CD4-positive, alpha-beta memory T cell (primary cell): ENCODE measurements at regions not wholly inside any gene's neighbourhood (a gene's known extent, or its start where the extent isn't known, plus 50 kb on each side); places are given as distances from the start of the nearest gene placed in this dataset.

Source experiments
- CTCF ChIA-PET: fragments of 350-600 bp; sonication (Branson Sonifier 250); formaldehyde crosslinking; loops from one replicate; lab custom pipeline; 2021; ENCODE audit warnings: inconsistent platforms; ENCODE audit not compliant: partially characterized antibody; lab: Charles Lee
- POLR2A ChIA-PET: fragments of 350-600 bp; sonication (Branson Sonifier 250); formaldehyde crosslinking; loops from one replicate; lab custom pipeline; 2021; ENCODE audit not compliant: partially characterized antibody; lab: Charles Lee
- DNase-seq, 5 donors: peaks; one replicate each; pipeline versions ENCODE4 v3.0.0 to v3.0.0-alpha.2; 2020 to 2022; ENCODE audit warnings: mixed read lengths in 1 of 5
- H3K27ac ChIP-seq: one replicate; pipeline ENCODE4 v1.7.0; 2013; ENCODE audit warnings: low read depth, low read length
- H3K27me3 ChIP-seq: 2 replicates; pipeline ENCODE4 v1.7.0; 2013; ENCODE audit warnings: mild to moderate bottlenecking, low read length, moderate library complexity; ENCODE audit not compliant: insufficient read depth
- H3K36me3 ChIP-seq: 2 replicates; pipeline ENCODE4 v1.7.0; 2013; ENCODE audit warnings: mild to moderate bottlenecking, low read length, moderate library complexity; ENCODE audit not compliant: insufficient read depth
- H3K4me1 ChIP-seq: 2 replicates; pipeline ENCODE4 v1.7.0; 2013; ENCODE audit warnings: mild to moderate bottlenecking, low read length, moderate library complexity; ENCODE audit not compliant: insufficient read depth
- H3K4me3 ChIP-seq, 2 donors: one replicate each; pipeline ENCODE4 v1.7.0; 2013; ENCODE audit warnings: low read length in 2 of 2, mild to moderate bottlenecking in 1 of 2
- H3K9me3 ChIP-seq, 2 donors: one replicate each; pipeline ENCODE4 v1.7.0; 2013; ENCODE audit warnings: low read length in 2 of 2, control low read depth in 1 of 2; ENCODE audit not compliant: control insufficient read depth in 1 of 2
- H3K27ac Mint-ChIP-seq, 7 donors: one replicate each; pipeline ENCODE4 v1.8.0; 2020 to 2021; ENCODE audit warnings: mixed read lengths in 7 of 7, mild to moderate bottlenecking in 6 of 7, inconsistent platforms in 3 of 7, moderate library complexity in 3 of 7
- H3K27me3 Mint-ChIP-seq, 2 donors: one replicate each; pipeline ENCODE4 v1.8.0; 2020 to 2021; ENCODE audit warnings: mixed read lengths in 2 of 2
- H3K36me3 Mint-ChIP-seq, 2 donors: one replicate each; pipeline ENCODE4 v1.8.0; 2020 to 2021; ENCODE audit warnings: mixed read lengths in 2 of 2, inconsistent platforms in 1 of 2, mild to moderate bottlenecking in 1 of 2
- H3K4me1 Mint-ChIP-seq, 4 donors: one replicate each; pipeline ENCODE4 v1.8.0; 2020 to 2021; ENCODE audit warnings: mixed read lengths in 4 of 4, mild to moderate bottlenecking in 1 of 4
- H3K4me3 Mint-ChIP-seq, 8 donors: one replicate each; pipeline ENCODE4 v1.8.0; 2020 to 2021; ENCODE audit warnings: mixed read lengths in 8 of 8, mild to moderate bottlenecking in 7 of 8, moderate library complexity in 6 of 8, inconsistent platforms in 3 of 8
- H3K9me3 Mint-ChIP-seq, 8 donors: one replicate each; pipeline ENCODE4 v1.8.0; 2020 to 2021; ENCODE audit warnings: mixed read lengths in 8 of 8, mild to moderate bottlenecking in 5 of 8, inconsistent platforms in 3 of 8, moderate library complexity in 1 of 8
- intact Hi-C: fragments of 100-400 bp; cut with micrococcal nuclease; formaldehyde crosslinking; loops from one replicate; pipeline ENCODE4 v1.15.1; 2023

DNA sequence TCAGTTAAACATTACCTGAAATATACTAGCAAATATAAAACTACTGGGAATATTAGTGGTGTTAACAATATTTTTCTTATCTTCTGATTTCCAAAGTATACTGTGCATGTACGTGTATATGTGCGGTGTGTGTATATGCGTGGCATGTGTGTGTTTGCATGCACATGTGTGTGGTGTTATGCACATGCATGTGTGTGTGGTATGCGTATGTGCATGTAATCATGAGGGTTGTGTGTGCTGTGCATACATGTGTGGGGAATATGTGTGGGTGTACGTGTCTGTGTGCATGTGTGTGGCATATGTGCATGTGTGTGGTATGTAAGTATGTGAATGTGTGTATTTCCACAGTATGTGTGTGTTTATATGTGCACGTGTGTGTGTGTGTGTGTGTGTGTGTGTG is 640.2 kb downstream of the TSN start:
- H3K4me1 Mint-ChIP-seq = no peaks in the 10 kb centered on the region
- POLR2A ChIA-PET = no interaction called here

DNA sequence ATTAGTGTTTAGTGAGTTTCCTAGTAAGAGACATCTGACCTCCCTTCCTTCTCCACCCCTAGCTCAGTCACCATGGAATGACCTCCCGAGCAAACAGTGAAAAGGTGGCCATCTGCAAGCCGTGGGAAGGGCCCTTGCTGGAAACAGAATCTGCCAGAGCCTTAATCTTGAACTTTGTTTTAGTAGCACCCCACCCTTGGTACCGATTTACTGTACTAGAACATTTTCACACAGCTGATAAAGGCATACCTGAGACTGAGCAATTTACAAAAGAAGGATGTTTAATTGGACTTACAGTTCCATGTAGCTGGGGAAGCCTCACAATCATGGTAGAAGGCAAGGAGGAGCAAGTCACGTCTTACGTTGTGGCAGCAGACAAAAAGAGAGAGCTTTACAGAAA is 655.8 kb downstream of the TSN start:
- Mint-ChIP-seq H3K27me3 (no peaks in the 10 kb centered on the region), H3K4me1 (no peaks in the 10 kb centered on the region), H3K36me3 (no peaks in the 10 kb centered on the region), H3K4me3 (no peak overlapping the region), H3K27ac (no peak overlapping the region), H3K9me3 (peaks cover 0 to 12% (median 5%) of the 10 kb centered on the region in 8 donors)
- H3K9me3 ChIP-seq = no peaks in the 10 kb centered on the region
- H3K4me3 ChIP-seq = no peak overlapping the region
- ChIA-PET POLR2A (no interaction called here), CTCF (no interaction called here)
- no peaks in the 10 kb centered on the region for H3K36me3 ChIP-seq
- no peaks in the 10 kb centered on the region for H3K4me1 ChIP-seq
- intact Hi-C loops = no loop called here
- H3K27me3 ChIP-seq = no peaks in the 10 kb centered on the region
- no peak for DNase-seq
- H3K27ac ChIP-seq = no peak overlapping the region

More for the DNA sequence above, 640.2 kb downstream of the TSN start:
- H3K4me3 ChIP-seq = no peak overlapping the region
- DNase-seq = no peak
- Mint-ChIP-seq H3K27ac (no peak overlapping the region), H3K36me3 (no peaks in the 10 kb centered on the region), H3K4me3 (no peak overlapping the region), H3K27me3 (no peaks in the 10 kb centered on the region), H3K9me3 (peaks cover 0 to 7% (median 1%) of the 10 kb centered on the region in 8 donors)
- H3K36me3 ChIP-seq = no peaks in the 10 kb centered on the region
- no peaks in the 10 kb centered on the region for H3K4me1 ChIP-seq
- CTCF ChIA-PET = no interaction called here
- no peaks in the 10 kb centered on the region for H3K9me3 ChIP-seq
- H3K27me3 ChIP-seq = no peaks in the 10 kb centered on the region
- no peak overlapping the region for H3K27ac ChIP-seq
- intact Hi-C loops = no loop called here

- POLR2A ChIA-PET = no interaction called here
- no peak for DNase-seq
- no peaks in the 10 kb centered on the region for H3K4me1 Mint-ChIP-seq
- Histone ChIP-seq H3K27me3 (no peaks in the 10 kb centered on the region), H3K4me1 (no peaks in the 10 kb centered on the region), H3K4me3 (no peak overlapping the region), H3K9me3 (no peaks in the 10 kb centered on the region), H3K36me3 (no peaks in the 10 kb centered on the region), H3K27ac (no peak overlapping the region)
- no peaks in the 10 kb centered on the region for H3K27me3 Mint-ChIP-seq
- no peak overlapping the region for H3K27ac Mint-ChIP-seq
- CTCF ChIA-PET = no interaction called here
- intact Hi-C loops = no loop called here
- H3K4me3 Mint-ChIP-seq = no peak overlapping the region
- H3K9me3 Mint-ChIP-seq = peaks cover 0 to 12% (median 5%) of the 10 kb centered on the region in 8 donors
- H3K36me3 Mint-ChIP-seq = no peaks in the 10 kb centered on the region
Observed at GRCh38 chr2:122412360-122412759, 656.9 kb downstream of the TSN start.

GRCh38 chr2:122414902-122415301 is 659.5 kb downstream of the TSN start:
- Histone ChIP-seq H3K9me3 (no peaks in the 10 kb centered on the region), H3K27ac (no peak overlapping the region), H3K36me3 (no peaks in the 10 kb centered on the region), H3K4me3 (no peak overlapping the region), H3K4me1 (no peaks in the 10 kb centered on the region), H3K27me3 (no peaks in the 10 kb centered on the region)
- ChIA-PET CTCF (no interaction called here), POLR2A (no interaction called here)
- Mint-ChIP-seq H3K27ac (no peak overlapping the region), H3K36me3 (no peaks in the 10 kb centered on the region), H3K9me3 (peaks cover 0 to 12% (median 7%) of the 10 kb centered on the region in 8 donors), H3K27me3 (no peaks in the 10 kb centered on the region), H3K4me3 (no peak overlapping the region), H3K4me1 (no peaks in the 10 kb centered on the region)
- intact Hi-C loops = no loop called here
- DNase-seq = no peak

DNA sequence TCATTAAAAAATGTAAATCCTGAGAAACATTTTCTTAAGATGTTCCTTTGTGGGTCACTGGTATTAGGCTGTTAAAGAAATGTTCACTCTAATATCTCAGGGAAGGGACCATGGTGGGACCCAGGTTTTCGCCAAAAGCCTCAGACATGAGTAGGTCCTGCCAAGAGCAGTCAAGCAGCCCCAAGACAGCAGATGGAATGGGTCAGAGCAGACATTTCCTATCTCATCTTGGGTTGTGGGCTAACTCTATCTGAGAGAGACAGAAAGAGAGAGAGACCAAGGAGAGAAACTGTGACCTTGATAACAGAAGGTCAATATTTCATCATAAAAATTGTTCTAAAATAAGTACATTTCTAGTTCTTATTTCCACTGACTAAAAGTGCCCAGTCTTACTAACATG is 661.7 kb downstream of the TSN start:
- Histone ChIP-seq H3K36me3 (no peaks in the 10 kb centered on the region), H3K4me3 (no peak overlapping the region), H3K4me1 (no peaks in the 10 kb centered on the region), H3K27ac (no peak overlapping the region), H3K9me3 (no peaks in the 10 kb centered on the region), H3K27me3 (no peaks in the 10 kb centered on the region)
- intact Hi-C loops = no loop called here
- Mint-ChIP-seq H3K27ac (no peak overlapping the region), H3K27me3 (no peaks in the 10 kb centered on the region), H3K9me3 (peaks cover 0 to 5% (median 2%) of the 10 kb centered on the region in 8 donors), H3K4me1 (no peaks in the 10 kb centered on the region), H3K36me3 (no peaks in the 10 kb centered on the region), H3K4me3 (no peak overlapping the region)
- POLR2A ChIA-PET = no interaction called here
- CTCF ChIA-PET = no interaction called here
- no peak for DNase-seq

DNA sequence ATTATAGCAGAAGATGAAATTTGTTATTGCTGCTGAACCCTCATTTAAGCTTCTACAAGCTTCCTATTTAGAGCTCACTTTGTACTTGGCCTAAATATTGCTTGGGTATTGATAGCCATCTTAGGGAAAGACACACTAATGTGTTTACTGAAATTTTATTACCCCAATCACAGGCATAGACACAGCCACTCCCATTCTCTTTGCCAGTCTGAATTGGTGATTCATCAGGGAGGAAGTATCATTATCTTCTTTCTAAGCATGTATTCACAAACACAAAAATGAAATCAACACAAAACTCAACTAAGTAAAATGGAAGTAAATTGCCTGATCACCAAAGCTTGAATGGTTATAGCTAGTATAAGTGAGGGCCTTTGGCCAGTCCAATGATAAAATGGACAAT is 666.3 kb downstream of the TSN start:
- Histone ChIP-seq H3K27ac (no peak overlapping the region), H3K36me3 (no peaks in the 10 kb centered on the region), H3K4me1 (no peaks in the 10 kb centered on the region), H3K27me3 (no peaks in the 10 kb centered on the region), H3K4me3 (no peak overlapping the region), H3K9me3 (no peaks in the 10 kb centered on the region)
- Mint-ChIP-seq H3K36me3 (no peaks in the 10 kb centered on the region), H3K4me3 (no peak overlapping the region), H3K9me3 (peaks cover 0 to 8% (median 2%) of the 10 kb centered on the region in 8 donors), H3K27ac (no peak overlapping the region), H3K27me3 (no peaks in the 10 kb centered on the region), H3K4me1 (no peaks in the 10 kb centered on the region)
- DNase-seq = no peak
- POLR2A ChIA-PET = no interaction called here
- CTCF ChIA-PET = interaction anchor here (0.5 kb wide), 1 partner anchor 1909 kb away, joined by 4 read pairs; no protein-coding TSS in a partner anchor
- intact Hi-C loops = no loop called here

DNA sequence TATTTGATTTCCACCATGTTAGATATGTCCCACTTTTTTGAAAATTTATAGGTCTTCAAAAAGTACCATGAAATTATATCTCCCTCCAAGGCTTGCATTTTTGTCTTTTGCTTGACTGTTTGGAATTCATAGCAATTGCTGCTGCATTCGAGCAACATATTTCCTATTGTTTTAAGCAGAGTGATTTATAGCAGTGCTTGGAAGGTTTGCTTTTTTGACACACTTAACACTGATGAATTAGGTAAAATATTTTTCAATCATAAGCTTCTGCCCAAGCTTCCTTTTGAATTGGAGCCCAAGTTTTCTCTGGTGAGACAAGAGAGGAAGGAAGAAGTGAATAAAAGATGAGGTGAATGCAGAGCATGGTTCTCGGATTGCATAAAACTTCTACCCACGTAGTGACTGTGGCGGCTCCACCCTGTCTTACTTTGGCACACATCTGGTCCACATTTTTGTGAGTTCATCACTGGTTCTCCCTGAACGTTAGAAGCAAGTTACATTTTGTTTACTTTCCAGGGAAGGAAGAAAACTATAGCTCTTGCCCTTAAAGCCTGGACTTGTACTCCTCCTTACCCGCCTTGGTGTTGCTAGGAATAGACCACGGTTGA is 667.0 kb downstream of the TSN start:
- POLR2A ChIA-PET = no interaction called here

More for the DNA sequence above, 667.0 kb downstream of the TSN start:
- no peaks in the 10 kb centered on the region for H3K4me1 ChIP-seq
- no peak overlapping the region for H3K27ac ChIP-seq
- no peaks in the 10 kb centered on the region for H3K9me3 ChIP-seq
- no peaks in the 10 kb centered on the region for H3K27me3 Mint-ChIP-seq
- intact Hi-C loops = no loop called here
- CTCF ChIA-PET = no interaction called here
- no peak for DNase-seq
- no peak overlapping the region for H3K27ac Mint-ChIP-seq
- no peaks in the 10 kb centered on the region for H3K4me1 Mint-ChIP-seq
- H3K4me3 Mint-ChIP-seq = no peak overlapping the region
- no peak overlapping the region for H3K4me3 ChIP-seq
- peaks cover 0 to 10% (median 3%) of the 10 kb centered on the region in 8 donors for H3K9me3 Mint-ChIP-seq
- no peaks in the 10 kb centered on the region for H3K36me3 Mint-ChIP-seq
- H3K27me3 ChIP-seq = no peaks in the 10 kb centered on the region
- no peaks in the 10 kb centered on the region for H3K36me3 ChIP-seq
